ENCODE measurements at regions not wholly inside any gene's neighbourhood (a gene's known extent, or its start where the extent isn't known, plus 50 kb on each side); places are given as distances from the start of the nearest gene placed in this dataset.

- Histone ChIP-seq H3K9me3 (ENCODE audit: low read length) (no peaks in the 10 kb centered on the region), H3K27ac (ENCODE audit: low read length) (no peak overlapping the region), H3K36me3 (ENCODE audit: insufficient read depth, low read length) (no peaks in the 10 kb centered on the region), H3K9ac (ENCODE audit: low read length) (no peak overlapping the region), H3F3A (ENCODE audit: insufficient read depth, low read length, poor library complexity, severe bottlenecking) (no peaks in the 10 kb centered on the region), H3K27me3 (ENCODE audit: insufficient read depth, low read depth, low read length) (peaks cover 4% of the 10 kb centered on the region), H3K9me2 (ENCODE audit: insufficient read depth, low read length) (no peaks in the 10 kb centered on the region), H3K4me2 (ENCODE audit: low read length) (no peak overlapping the region), H2AFZ (ENCODE audit: low read depth, low read length) (no peak overlapping the region), H4K20me1 (ENCODE audit: insufficient read depth) (no peaks in the 10 kb centered on the region), H3K4me3 (ENCODE audit: low read length) (peak overlapping the region; percentile 47), H3K79me2 (replicated peaks; ENCODE audit: insufficient read depth, low read length) (no peaks in the 10 kb centered on the region)
- no peak for TF ChIP-seq SMC3 (conservative IDR thresholded peaks at IDR 0.05; ENCODE audit: poor library complexity)
- TF ChIP-seq MXI1 (conservative IDR thresholded peaks at IDR 0.05; ENCODE audit: poor library complexity, severe bottlenecking): no peak
- no peak for TF ChIP-seq RAD21 (conservative IDR thresholded peaks at IDR 0.05)
- TF ChIP-seq, protein P1, sequence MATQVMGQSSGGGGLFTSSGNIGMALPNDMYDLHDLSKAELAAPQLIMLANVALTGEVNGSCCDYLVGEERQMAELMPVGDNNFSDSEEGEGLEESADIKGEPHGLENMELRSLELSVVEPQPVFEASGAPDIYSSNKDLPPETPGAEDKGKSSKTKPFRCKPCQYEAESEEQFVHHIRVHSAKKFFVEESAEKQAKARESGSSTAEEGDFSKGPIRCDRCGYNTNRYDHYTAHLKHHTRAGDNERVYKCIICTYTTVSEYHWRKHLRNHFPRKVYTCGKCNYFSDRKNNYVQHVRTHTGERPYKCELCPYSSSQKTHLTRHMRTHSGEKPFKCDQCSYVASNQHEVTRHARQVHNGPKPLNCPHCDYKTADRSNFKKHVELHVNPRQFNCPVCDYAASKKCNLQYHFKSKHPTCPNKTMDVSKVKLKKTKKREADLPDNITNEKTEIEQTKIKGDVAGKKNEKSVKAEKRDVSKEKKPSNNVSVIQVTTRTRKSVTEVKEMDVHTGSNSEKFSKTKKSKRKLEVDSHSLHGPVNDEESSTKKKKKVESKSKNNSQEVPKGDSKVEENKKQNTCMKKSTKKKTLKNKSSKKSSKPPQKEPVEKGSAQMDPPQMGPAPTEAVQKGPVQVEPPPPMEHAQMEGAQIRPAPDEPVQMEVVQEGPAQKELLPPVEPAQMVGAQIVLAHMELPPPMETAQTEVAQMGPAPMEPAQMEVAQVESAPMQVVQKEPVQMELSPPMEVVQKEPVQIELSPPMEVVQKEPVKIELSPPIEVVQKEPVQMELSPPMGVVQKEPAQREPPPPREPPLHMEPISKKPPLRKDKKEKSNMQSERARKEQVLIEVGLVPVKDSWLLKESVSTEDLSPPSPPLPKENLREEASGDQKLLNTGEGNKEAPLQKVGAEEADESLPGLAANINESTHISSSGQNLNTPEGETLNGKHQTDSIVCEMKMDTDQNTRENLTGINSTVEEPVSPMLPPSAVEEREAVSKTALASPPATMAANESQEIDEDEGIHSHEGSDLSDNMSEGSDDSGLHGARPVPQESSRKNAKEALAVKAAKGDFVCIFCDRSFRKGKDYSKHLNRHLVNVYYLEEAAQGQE (IDR thresholded peaks at IDR 0.05; ENCODE audit: borderline replicate concordance): no peak
- no peak for TF ChIP-seq EZH2 (IDR thresholded peaks at IDR 0.05; ENCODE audit: borderline replicate concordance, insufficient read depth, low read length, poor library complexity, severe bottlenecking)
- TF ChIP-seq, protein P2, sequence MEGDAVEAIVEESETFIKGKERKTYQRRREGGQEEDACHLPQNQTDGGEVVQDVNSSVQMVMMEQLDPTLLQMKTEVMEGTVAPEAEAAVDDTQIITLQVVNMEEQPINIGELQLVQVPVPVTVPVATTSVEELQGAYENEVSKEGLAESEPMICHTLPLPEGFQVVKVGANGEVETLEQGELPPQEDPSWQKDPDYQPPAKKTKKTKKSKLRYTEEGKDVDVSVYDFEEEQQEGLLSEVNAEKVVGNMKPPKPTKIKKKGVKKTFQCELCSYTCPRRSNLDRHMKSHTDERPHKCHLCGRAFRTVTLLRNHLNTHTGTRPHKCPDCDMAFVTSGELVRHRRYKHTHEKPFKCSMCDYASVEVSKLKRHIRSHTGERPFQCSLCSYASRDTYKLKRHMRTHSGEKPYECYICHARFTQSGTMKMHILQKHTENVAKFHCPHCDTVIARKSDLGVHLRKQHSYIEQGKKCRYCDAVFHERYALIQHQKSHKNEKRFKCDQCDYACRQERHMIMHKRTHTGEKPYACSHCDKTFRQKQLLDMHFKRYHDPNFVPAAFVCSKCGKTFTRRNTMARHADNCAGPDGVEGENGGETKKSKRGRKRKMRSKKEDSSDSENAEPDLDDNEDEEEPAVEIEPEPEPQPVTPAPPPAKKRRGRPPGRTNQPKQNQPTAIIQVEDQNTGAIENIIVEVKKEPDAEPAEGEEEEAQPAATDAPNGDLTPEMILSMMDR (IDR thresholded peaks at IDR 0.05; ENCODE audit: poor library complexity, severe bottlenecking): no peak
- no peak for TF ChIP-seq EP300 (conservative IDR thresholded peaks at IDR 0.05; ENCODE audit: poor library complexity, severe bottlenecking)
- no peak for TF ChIP-seq POLR2AphosphoS5 (IDR thresholded peaks at IDR 0.05)
- no peak for TF ChIP-seq TAF1 (IDR thresholded peaks at IDR 0.05; ENCODE audit: low read depth)
Observed at GRCh38 chr17:73901249-73901648, 257.0 kb upstream of the SDK2 start.

DNA sequence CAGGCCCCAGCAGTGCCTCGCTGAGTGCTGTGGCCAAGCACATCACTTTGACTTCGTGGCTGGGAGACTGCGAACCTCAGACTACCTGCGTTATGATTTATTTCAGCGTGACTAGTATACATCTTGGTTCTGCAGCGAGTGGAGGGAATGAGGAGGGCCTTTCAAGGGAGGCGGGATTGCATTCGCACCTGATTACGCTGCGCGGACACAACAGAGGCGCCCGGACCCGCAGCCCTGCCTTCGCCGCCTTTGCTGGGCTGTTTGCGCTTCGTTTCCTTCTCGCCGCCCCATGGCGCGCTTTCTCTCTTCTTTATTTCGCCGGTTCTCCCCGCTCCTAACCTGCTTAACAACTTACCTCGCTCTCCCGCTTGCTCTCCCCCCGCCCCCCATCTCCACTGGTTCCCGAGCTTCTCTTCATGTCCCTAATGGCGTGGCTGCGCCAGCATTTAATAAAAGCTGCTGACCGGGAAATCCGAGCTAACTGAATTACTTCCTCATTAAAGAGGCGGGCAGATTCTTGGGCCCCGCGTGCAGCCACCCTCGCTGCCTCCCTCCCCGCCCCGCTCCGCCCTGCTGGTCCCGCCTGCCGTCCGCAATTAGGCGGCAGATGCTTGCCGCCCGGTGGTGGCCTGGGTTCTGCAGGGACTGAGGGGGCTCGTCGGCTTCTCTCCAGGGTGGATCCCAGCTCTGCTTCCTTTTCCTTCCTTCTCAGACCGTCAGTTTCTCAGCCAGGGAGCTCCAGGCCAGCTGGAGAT is 257.6 kb upstream of the SDK2 start:
- Histone ChIP-seq H3K79me2 (replicated peaks; ENCODE audit: insufficient read depth, low read length) (no peaks in the 10 kb centered on the region), H3K9me3 (ENCODE audit: low read length) (no peaks in the 10 kb centered on the region), H3K27me3 (ENCODE audit: insufficient read depth, low read depth, low read length) (peaks cover 4% of the 10 kb centered on the region), H2AFZ (ENCODE audit: low read depth, low read length) (no peak overlapping the region), H3K4me2 (ENCODE audit: low read length) (no peak overlapping the region), H3K9me2 (ENCODE audit: insufficient read depth, low read length) (no peaks in the 10 kb centered on the region), H3K4me3 (ENCODE audit: low read length) (peak overlapping the region; percentile 47), H3K9ac (ENCODE audit: low read length) (no peak overlapping the region), H3F3A (ENCODE audit: insufficient read depth, low read length, poor library complexity, severe bottlenecking) (no peaks in the 10 kb centered on the region), H4K20me1 (ENCODE audit: insufficient read depth) (no peaks in the 10 kb centered on the region), H3K36me3 (ENCODE audit: insufficient read depth, low read length) (no peaks in the 10 kb centered on the region), H3K27ac (ENCODE audit: low read length) (no peak overlapping the region)
- TF ChIP-seq SMC3 (conservative IDR thresholded peaks at IDR 0.05; ENCODE audit: poor library complexity) (no peak), MXI1 (conservative IDR thresholded peaks at IDR 0.05; ENCODE audit: poor library complexity, severe bottlenecking) (no peak), RAD21 (conservative IDR thresholded peaks at IDR 0.05) (no peak), POLR2AphosphoS5 (IDR thresholded peaks at IDR 0.05) (no peak), EP300 (conservative IDR thresholded peaks at IDR 0.05; ENCODE audit: poor library complexity, severe bottlenecking) (no peak)
- TF ChIP-seq, protein P2 (IDR thresholded peaks at IDR 0.05; ENCODE audit: poor library complexity, severe bottlenecking): no peak
- TF ChIP-seq, protein P1 (IDR thresholded peaks at IDR 0.05; ENCODE audit: borderline replicate concordance): no peak

Measured in neural cell (in vitro differentiated cells).